ENCODE measurements at regions not wholly inside any gene's neighbourhood (a gene's known extent, or its start where the extent isn't known, plus 50 kb on each side); places are given as distances from the start of the nearest gene placed in this dataset.
"Not testable (repeated sequence)": the region's sequence is repeated elsewhere in the genome, so short reads cannot be mapped to it uniquely, and the experiment has no call there.

DNA sequence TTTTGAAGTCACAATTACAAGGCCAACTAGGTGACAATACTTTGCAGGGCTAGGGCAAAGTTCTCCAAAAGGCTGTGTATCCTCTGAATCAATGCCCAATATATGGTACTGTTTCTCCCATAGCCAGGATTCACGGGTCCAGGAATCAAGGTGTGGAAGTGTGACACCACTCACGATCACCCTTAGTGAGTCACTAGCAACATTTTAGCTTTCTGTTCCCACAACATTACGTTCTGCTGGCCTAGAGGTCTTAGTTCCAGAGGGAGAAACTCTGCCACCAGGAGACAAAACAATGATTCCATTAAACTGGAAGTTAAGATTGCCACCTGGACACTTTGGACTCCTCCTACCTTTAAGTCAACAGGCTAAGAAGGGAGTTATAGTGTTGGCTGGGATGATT, 88.5 kb upstream of the RANBP6 start:
- DNase-seq: not testable (repeated sequence)

- DNase-seq: not testable (repeated sequence)
Observed at GRCh38 chr9:6102336-6102987, 87.0 kb upstream of the RANBP6 start.

DNA sequence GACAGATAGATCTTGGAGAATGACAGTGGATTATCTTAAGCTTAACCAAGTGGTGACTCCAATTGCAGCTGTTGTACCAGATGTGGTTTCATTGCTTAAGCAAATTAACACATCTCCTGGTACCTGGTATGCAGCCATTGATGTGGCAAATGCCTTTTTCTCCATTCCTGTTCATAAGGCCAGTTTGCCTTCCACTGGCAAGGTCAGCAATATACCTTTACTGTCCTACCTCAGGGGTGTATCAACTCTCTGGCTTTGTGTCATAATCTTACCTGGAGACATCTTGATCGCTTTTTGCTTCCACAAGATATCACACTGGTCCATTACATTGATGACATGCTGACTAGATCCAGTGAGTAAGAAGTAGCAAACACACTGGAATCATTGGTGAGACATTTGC, 86.3 kb upstream of the RANBP6 start:
- not testable (repeated sequence) for DNase-seq

DNA sequence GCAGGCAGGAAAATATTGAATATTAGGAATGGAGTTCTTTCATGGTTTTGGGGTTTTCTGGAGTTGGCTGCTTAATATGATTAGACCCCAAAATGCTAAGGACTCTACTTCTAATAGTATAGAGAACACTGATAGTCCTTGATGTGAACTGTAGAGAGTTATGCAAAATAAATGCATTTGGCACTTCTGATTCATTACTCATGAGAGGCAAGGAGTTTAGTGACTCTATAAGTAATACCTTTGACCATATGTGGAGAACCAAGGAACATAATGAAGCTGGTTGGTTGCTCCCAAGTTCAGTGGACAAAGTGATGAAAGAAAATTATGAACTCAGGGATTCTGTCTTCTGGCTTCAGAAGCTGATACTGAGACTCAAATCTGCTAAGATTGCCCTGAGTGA, 83.9 kb upstream of the RANBP6 start:
- not testable (repeated sequence) for DNase-seq

DNA sequence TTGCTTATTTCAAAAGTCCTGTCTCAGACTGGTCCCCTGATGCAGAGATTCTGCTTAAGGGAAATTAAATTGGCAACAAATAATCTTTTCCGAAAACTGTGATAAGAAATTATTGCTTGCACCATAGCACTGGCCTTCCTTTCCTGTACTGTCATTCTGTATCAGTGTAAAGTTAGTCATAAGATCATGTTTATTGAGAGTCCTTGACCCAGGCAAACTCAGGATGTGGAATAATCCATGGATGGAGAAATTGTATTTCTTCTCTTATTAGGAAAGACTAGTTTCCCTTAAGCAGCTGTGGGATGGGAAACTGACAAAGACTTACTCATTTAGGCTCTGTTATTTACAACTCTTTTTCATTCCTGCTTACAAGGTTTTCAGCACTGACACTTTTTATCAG, 83.0 kb upstream of the RANBP6 start:
- DNase-seq: no peak

GRCh38 chr9:6096821-6097220, 81.4 kb upstream of the RANBP6 start:
- DNase-seq: no peak

- DNase-seq: no peak
Observed at GRCh38 chr9:6090277-6091210, 75.1 kb upstream of the RANBP6 start.

DNA sequence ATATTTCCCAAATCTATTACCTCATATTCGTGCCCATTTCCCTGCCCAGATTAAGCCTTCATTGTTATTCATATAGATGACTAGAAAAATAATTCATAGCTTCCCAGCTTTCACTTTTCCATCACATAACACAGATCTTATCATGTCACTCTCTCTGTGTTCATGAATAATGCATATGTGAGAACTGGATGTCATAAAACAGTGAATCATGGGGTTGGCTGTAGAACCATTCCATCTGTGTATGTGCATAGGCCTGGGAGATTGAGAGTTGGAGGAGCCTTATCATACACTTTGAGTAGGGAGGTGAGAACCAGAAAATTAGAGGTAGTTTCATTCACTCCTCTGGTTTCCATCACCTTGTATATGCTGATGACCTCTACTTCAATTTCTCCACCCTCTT, 73.9 kb upstream of the RANBP6 start:
- DNase-seq: no peak

- no peak for DNase-seq
Observed at GRCh38 chr9:6086006-6086655, 70.7 kb upstream of the RANBP6 start.

DNA sequence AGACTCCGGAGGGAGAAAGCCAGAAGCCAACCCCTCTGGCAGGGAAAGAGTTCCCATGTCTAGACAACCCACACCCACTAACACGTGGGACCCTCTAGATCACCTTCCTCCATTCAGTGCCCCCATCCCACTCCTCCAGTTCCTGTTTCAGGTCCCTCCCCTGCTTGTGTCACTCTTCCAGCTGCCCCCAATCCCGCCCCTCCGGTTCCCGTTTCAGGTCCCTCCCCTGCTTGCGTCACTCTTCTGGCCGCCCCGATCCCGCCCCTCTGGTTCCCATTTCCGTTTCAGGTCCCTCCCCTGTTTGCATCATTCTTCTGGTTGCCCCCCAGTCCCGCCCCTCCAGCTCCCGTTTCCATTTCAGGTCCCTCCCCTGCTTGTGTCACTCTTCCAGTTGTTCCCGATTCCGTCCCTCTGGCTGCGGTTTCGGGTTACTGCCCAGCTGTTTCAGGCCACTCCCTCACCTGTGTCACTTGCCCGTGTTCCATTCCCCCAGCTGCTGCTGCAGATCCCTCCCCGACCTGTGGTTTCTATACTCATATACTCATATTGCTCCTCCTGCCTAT, 64.8 kb upstream of the RANBP6 start:
- DNase-seq: peak; percentile 7

DNA sequence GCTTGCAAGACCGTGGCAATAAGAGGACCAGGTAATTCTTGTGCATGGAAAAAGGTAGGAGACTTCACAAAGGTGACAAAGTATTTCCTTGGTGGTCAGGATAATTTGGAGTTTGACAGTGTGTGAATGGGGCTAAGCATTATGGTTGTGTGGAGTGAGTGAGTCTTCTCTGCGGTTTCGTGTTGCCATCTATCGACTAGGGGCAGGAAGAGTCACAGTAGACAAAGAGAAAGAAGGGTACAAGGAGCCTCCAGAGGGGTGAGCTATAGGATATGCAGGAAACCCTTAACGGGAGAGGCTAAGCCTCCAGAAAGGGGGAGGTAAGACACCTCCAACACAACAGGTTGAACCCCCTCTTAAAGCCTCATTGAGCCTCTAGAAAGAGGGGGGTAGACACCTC, 64.0 kb upstream of the RANBP6 start:
- no peak for DNase-seq

- DNase-seq: no peak
Observed at GRCh38 chr9:6078382-6079105, 63.1 kb upstream of the RANBP6 start.

DNA sequence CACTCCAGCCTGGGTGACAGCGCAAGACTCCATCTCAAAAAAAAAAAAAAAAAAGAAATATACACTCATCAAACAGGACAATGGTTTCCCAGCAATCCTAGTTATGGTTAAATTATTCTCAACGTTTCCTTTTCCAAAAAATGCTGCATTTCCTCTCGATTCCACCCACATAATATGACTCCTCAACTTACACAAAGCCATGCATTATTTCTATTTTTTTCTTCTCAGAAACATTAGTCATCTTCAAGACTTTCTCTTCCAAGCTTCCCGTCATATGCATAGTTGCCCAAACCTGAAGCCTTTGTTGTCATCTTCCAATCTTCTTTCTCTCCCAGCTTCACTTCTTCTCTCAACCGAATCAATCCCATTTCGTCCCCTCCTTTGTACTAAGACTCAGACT, 61.4 kb upstream of the RANBP6 start:
- no peak for DNase-seq

DNA sequence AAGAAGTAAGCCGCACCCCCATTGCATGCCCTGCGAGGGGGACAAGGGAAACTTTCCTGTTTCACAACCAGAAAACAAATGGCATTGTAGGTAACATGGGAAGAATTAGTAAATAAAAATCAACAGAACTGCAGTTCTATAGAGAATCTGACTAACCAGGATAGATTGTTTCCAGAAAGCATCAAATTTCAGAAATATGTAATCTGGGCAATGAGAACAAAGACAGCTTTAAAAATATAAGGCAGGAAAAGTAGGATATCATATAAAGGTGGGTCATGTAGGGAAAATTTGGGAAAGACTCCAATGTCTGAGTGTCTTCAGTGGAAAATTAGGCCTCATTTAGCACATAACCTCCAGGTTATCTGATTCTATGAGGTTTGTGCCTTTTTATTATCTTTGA, 58.3 kb upstream of the RANBP6 start:
- DNase-seq: no peak

GRCh38 chr9:6072865-6073264, 57.4 kb upstream of the RANBP6 start:
- no peak for DNase-seq

GRCh38 chr9:6072453-6072852, 57.0 kb upstream of the RANBP6 start:
- DNase-seq: no peak

DNA sequence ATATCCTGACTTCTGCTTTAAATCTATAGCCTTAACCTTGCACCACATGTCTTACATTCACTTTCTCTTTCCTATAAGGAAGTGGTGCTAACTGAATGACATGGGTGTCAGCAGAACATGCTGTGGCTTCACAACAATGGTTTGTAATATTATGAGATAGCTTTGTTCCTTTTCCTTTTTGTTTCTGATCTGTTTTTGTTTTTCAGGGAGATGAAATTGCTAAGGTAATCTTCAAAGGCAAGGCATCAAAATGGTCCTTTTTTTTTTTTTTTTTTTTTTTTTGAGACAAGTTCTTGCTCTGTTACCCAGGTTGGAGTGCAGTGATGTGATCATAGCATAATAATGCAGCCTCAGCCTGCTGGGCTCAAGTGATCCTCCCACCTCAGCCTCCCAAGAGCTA, 53.6 kb upstream of the RANBP6 start:
- DNase-seq: no peak

DNA sequence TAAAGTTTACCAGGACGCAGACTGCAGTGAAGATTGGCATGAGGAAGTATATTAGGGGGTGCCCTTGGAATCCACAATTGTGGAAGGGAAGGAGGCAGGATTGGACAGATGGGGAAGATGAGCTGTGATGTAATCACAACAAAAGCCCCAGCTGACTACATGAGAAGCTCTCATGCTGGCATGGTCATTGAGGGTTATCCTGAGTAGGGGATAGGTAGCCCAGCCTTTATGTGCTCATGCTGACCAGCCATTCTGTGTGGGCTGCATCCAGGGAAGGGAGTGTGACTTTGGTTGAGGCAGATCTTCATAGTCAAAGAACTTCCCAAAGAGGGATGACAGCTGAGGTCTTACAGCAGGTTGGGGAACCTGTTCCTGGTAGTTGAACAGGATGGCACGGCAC, 52.0 kb upstream of the RANBP6 start:
- DNase-seq: no peak

Measured in GF-D8 (cell line).